Activated naive CD4-positive, alpha-beta T cell treated with anti-CD3 and anti-CD28 coated beads, Interleukin-2, amount 10 ng/mL, durations not matched to agents 7 days and 5 days (primary cell): ENCODE measurements at regions not wholly inside any gene's neighbourhood (a gene's known extent, or its start where the extent isn't known, plus 50 kb on each side); places are given as distances from the start of the nearest gene placed in this dataset.
"Not testable (repeated sequence)": the region's sequence is repeated elsewhere in the genome, so short reads cannot be mapped to it uniquely, and the experiment has no call there.

Experiments used
- CTCF ChIA-PET: fragments of 350-600 bp; sonication (Branson Sonifier 250); formaldehyde crosslinking; loops from one replicate; lab custom pipeline; 2021; ENCODE audit warnings: antibody characterized with exemption; lab: Charles Lee
- DNase-seq: peaks from one replicate; pipeline ENCODE4 v3.0.0-alpha.2; 2020
- H3K27ac Mint-ChIP-seq: one replicate; pipeline ENCODE4 v1.8.0; 2021; ENCODE audit warnings: mild to moderate bottlenecking, moderate library complexity, mixed read lengths
- H3K27me3 Mint-ChIP-seq: one replicate; pipeline ENCODE4 v1.8.0; 2021; ENCODE audit warnings: mild to moderate bottlenecking, mixed read lengths
- H3K36me3 Mint-ChIP-seq: one replicate; pipeline ENCODE4 v1.8.0; 2021; ENCODE audit warnings: mixed read lengths
- H3K4me1 Mint-ChIP-seq: one replicate; pipeline ENCODE4 v1.8.0; 2021; ENCODE audit warnings: mixed read lengths
- H3K4me3 Mint-ChIP-seq: one replicate; pipeline ENCODE4 v1.8.0; 2021; ENCODE audit warnings: mild to moderate bottlenecking, moderate library complexity, mixed read lengths
- H3K9me3 Mint-ChIP-seq: one replicate; pipeline ENCODE4 v1.8.0; 2021; ENCODE audit warnings: mixed read lengths

GRCh38 chr6:27568226-27568897 is 95.5 kb upstream of the ZNF184 start:
- DNase-seq = no peak
- CTCF ChIA-PET = no interaction called here
- Mint-ChIP-seq H3K27ac (no peak overlapping the region), H3K27me3 (peaks cover 55% of the 10 kb centered on the region), H3K36me3 (no peaks in the 10 kb centered on the region), H3K4me1 (no peaks in the 10 kb centered on the region), H3K4me3 (no peak overlapping the region), H3K9me3 (peaks cover 1% of the 10 kb centered on the region)

GRCh38 chr6:27565839-27566779 is 93.2 kb upstream of the ZNF184 start:
- H3K27ac Mint-ChIP-seq = no peak overlapping the region
- CTCF ChIA-PET = no interaction called here
- H3K36me3 Mint-ChIP-seq = no peaks in the 10 kb centered on the region
- peaks cover 69% of the 10 kb centered on the region for H3K27me3 Mint-ChIP-seq
- H3K9me3 Mint-ChIP-seq = peaks cover 1% of the 10 kb centered on the region
- no peaks in the 10 kb centered on the region for H3K4me1 Mint-ChIP-seq
- no peak overlapping the region for H3K4me3 Mint-ChIP-seq
- no peak for DNase-seq

- no peak overlapping the region for H3K27ac Mint-ChIP-seq
- H3K9me3 Mint-ChIP-seq = peaks cover 6% of the 10 kb centered on the region
- no peak overlapping the region for H3K4me3 Mint-ChIP-seq
- H3K4me1 Mint-ChIP-seq = peaks cover 7% of the 10 kb centered on the region
- peaks cover 94% of the 10 kb centered on the region for H3K27me3 Mint-ChIP-seq
- DNase-seq = no peak
- no peaks in the 10 kb centered on the region for H3K36me3 Mint-ChIP-seq
- CTCF ChIA-PET = no interaction called here
Observed at GRCh38 chr6:27562027-27562410, 89.1 kb upstream of the ZNF184 start.

- CTCF ChIA-PET = no interaction called here
- Mint-ChIP-seq H3K4me1 (peaks cover 15% of the 10 kb centered on the region), H3K9me3 (peaks cover 7% of the 10 kb centered on the region)
Observed at GRCh38 chr6:27558028-27558724, 85.3 kb upstream of the ZNF184 start.

GRCh38 chr6:27556406-27556805 is 83.5 kb upstream of the ZNF184 start:
- Mint-ChIP-seq H3K4me1 (peaks cover 21% of the 10 kb centered on the region), H3K27ac (no peak overlapping the region), H3K36me3 (peaks cover 10% of the 10 kb centered on the region), H3K4me3 (no peak overlapping the region), H3K9me3 (peaks cover 8% of the 10 kb centered on the region), H3K27me3 (peaks cover 89% of the 10 kb centered on the region)
- CTCF ChIA-PET = interaction anchor here (0.8 kb wide), 1 partner anchor 37 kb away, joined by 3 read pairs; no protein-coding TSS in a partner anchor
- DNase-seq = no peak

More at GRCh38 chr6:27558028-27558724, 85.3 kb upstream of the ZNF184 start:
- H3K36me3 Mint-ChIP-seq = peaks cover 7% of the 10 kb centered on the region
- DNase-seq = no peak
- H3K27me3 Mint-ChIP-seq = peaks cover 87% of the 10 kb centered on the region
- peak overlapping the region; percentile 0 for H3K27ac Mint-ChIP-seq
- peak overlapping the region; percentile 37 for H3K4me3 Mint-ChIP-seq

- H3K27ac Mint-ChIP-seq = peak overlapping the region; percentile 67
- peaks cover 7% of the 10 kb centered on the region for H3K9me3 Mint-ChIP-seq
- peaks cover 20% of the 10 kb centered on the region for H3K4me1 Mint-ChIP-seq
- peaks cover 10% of the 10 kb centered on the region for H3K36me3 Mint-ChIP-seq
- H3K4me3 Mint-ChIP-seq = peak overlapping the region; percentile 40
- no peak for DNase-seq
- CTCF ChIA-PET = interaction anchor here (0.7 kb wide), 1 partner anchor 241 kb away, joined by 3 read pairs; the partner anchor contains the start of gene POM121L2
- H3K27me3 Mint-ChIP-seq = peaks cover 81% of the 10 kb centered on the region
Observed at GRCh38 chr6:27553123-27553904, 80.4 kb upstream of the ZNF184 start.

GRCh38 chr6:27551607-27552006 is 78.7 kb upstream of the ZNF184 start:
- DNase-seq = no peak
- H3K27ac Mint-ChIP-seq = no peak overlapping the region
- H3K27me3 Mint-ChIP-seq = peaks cover 81% of the 10 kb centered on the region
- H3K9me3 Mint-ChIP-seq = peaks cover 12% of the 10 kb centered on the region
- CTCF ChIA-PET = no interaction called here
- peaks cover 13% of the 10 kb centered on the region for H3K36me3 Mint-ChIP-seq
- no peak overlapping the region for H3K4me3 Mint-ChIP-seq
- peaks cover 26% of the 10 kb centered on the region for H3K4me1 Mint-ChIP-seq

- CTCF ChIA-PET = no interaction called here
- H3K27ac Mint-ChIP-seq = no peak overlapping the region
- no peak for DNase-seq
- H3K9me3 Mint-ChIP-seq = peaks cover 16% of the 10 kb centered on the region
- peaks cover 13% of the 10 kb centered on the region for H3K36me3 Mint-ChIP-seq
- H3K4me1 Mint-ChIP-seq = peaks cover 27% of the 10 kb centered on the region
- H3K27me3 Mint-ChIP-seq = peaks cover 78% of the 10 kb centered on the region
- no peak overlapping the region for H3K4me3 Mint-ChIP-seq
Observed at GRCh38 chr6:27550692-27551091, 77.8 kb upstream of the ZNF184 start.

GRCh38 chr6:27549241-27549598 is 76.3 kb upstream of the ZNF184 start:
- H3K4me3 Mint-ChIP-seq, DNase-seq, CTCF ChIA-PET, H3K27ac Mint-ChIP-seq: not testable (repeated sequence)
- Mint-ChIP-seq H3K9me3 (peaks cover 20% of the 10 kb centered on the region), H3K4me1 (peaks cover 39% of the 10 kb centered on the region), H3K27me3 (peaks cover 87% of the 10 kb centered on the region), H3K36me3 (peaks cover 17% of the 10 kb centered on the region)

GRCh38 chr6:27547157-27548075 is 74.5 kb upstream of the ZNF184 start:
- Mint-ChIP-seq H3K4me3 (no peak overlapping the region), H3K27me3 (peaks cover 87% of the 10 kb centered on the region), H3K4me1 (peaks cover 27% of the 10 kb centered on the region), H3K36me3 (peaks cover 9% of the 10 kb centered on the region), H3K27ac (peak overlapping the region; percentile 55), H3K9me3 (peaks cover 19% of the 10 kb centered on the region)
- CTCF ChIA-PET = no interaction called here
- no peak for DNase-seq

- peaks cover 10% of the 10 kb centered on the region for H3K36me3 Mint-ChIP-seq
- H3K4me3 Mint-ChIP-seq = no peak overlapping the region
- no peak for DNase-seq
- H3K4me1 Mint-ChIP-seq = peaks cover 26% of the 10 kb centered on the region
- H3K27me3 Mint-ChIP-seq = peaks cover 85% of the 10 kb centered on the region
- H3K9me3 Mint-ChIP-seq = peaks cover 19% of the 10 kb centered on the region
- CTCF ChIA-PET = no interaction called here
- no peak overlapping the region for H3K27ac Mint-ChIP-seq
Observed at GRCh38 chr6:27546522-27546921, 73.6 kb upstream of the ZNF184 start.

- Mint-ChIP-seq H3K27me3 (peaks cover 89% of the 10 kb centered on the region), H3K4me1 (peaks cover 25% of the 10 kb centered on the region), H3K27ac (no peak overlapping the region), H3K4me3 (peak overlapping the region; percentile 29), H3K9me3 (peaks cover 19% of the 10 kb centered on the region), H3K36me3 (peaks cover 10% of the 10 kb centered on the region)
- DNase-seq = no peak
- CTCF ChIA-PET = no interaction called here
Observed at GRCh38 chr6:27545271-27546046, 72.6 kb upstream of the ZNF184 start.
